DND-41 (cell line): ENCODE measurements at regions not wholly inside any gene's neighbourhood (a gene's known extent, or its start where the extent isn't known, plus 50 kb on each side); places are given as distances from the start of the nearest gene placed in this dataset.

Experiments used
- CTCF ChIP-seq: IDR thresholded peaks from 2 replicates; pipeline ENCODE4 v1.5.1; 2012; ENCODE audit warnings: borderline replicate concordance, low read length, moderate library complexity, mild to moderate bottlenecking; ENCODE audit not compliant: poor library complexity, severe bottlenecking; ENCODE audit errors: extremely low read depth
- EZH2 ChIP-seq: IDR thresholded peaks from 3 replicates; pipeline ENCODE4 v1.6.1; 2012; ENCODE audit warnings: borderline replicate concordance, low read depth, mild to moderate bottlenecking, moderate library complexity, low read length, inconsistent platforms; ENCODE audit not compliant: severe bottlenecking

GRCh38 chr17:77681861-77682260, 276.6 kb upstream of the TNRC6C start:
- TF ChIP-seq CTCF (no peak), EZH2 (no peak)
